HT-29 (cell line): ENCODE measurements at regions not wholly inside any gene's neighbourhood (a gene's known extent, or its start where the extent isn't known, plus 50 kb on each side); places are given as distances from the start of the nearest gene placed in this dataset.

Source experiments
- DNase-seq: peaks from one replicate; pipeline ENCODE4 v3.0.0-alpha.2; 2015; ENCODE audit warnings: low spot score

DNA sequence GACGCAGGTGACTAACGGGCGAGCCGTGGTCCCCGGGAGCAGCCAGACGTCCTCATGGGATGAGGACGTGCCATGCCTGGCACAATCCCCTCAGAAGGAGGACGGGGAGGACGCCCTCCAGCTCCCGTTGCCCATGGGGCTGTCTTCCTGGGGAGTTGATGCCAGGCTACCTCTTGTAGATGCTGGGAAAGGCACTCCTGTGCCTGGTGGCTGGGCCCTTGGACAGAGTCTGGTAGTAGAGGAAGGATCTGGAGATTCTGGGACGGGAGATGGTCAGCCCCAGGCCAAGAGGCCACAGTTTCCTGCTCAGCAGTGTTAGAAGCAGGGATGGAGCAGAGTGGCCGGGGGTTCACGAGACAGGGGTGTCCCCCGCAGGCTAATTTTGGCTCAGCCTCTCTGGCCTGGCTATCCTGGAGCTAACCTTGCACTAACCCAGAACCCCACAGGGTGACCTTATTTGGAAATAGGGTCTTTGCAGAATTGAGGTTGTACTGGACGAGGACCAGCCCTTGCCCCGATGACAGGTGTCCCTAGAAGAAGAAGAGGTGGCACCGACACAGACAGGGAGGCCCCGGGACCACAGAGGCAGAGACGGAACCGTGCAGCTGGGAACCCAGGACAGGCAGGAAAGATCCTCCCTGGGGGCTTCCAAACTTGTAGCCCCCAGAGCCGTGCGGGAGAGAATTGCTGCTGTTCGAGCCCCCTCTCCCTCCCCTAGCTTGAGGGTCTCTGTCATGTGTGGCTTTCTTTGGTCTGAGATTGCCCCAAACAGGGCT is 50.1 kb upstream of the ADRA2C start:
- no peak for DNase-seq

DNA sequence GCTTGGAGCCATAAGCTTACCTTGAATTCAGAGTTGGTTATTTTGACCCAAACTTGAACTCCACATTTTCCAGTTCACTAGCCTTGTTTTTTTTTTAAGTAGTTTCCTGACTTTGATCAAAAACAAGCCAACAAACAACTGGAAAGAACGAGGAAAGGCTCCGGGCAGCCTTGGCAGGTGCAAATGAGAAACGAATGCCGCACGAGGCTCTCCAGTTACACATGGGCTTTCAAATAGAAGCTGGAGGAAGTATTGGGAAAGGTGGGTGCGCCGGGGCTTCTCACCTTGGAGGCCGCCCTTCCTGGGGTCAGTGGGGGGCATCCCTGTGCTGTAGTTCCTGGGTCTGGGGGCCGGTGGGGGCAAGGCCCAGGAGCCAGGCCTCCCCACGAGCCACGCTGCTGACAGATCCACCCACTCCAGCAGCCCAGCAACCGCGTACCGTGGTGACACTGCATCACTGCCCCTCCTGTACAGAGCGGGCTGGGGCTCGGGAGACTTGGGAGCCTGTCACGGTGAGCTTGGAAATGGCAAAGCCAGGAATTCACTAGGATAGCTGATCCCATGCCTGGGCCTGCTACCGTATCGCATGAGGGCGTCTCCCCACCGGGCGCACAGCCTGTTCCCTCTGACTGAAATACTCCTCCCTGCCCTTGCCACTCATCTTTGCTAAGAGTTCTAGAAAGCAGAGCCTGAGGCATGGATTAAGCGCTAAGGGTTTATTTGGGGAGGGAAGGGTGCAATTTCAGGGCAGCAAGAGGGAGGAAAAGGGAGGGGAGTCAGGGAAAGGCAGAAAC is 50.9 kb upstream of the ADRA2C start:
- DNase-seq, result no peak

DNA sequence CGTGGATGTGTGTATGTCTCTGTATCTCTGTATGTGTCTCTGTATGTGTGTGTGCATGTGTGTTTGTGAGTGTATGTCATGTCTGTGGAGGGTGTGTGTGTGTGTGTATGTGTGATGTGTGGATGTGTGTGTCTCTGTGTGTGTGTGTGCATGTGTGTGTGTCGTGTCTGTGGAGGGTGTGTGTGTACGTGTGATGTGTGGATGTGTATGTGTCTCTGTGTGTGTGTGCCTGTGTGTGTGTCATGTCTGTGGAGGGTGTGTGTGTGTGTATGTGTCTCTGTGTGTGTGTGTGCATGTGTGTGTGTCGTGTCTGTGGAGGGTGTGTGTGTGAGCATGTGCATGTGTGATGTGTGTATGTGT is 51.6 kb upstream of the ADRA2C start:
- DNase-seq, result no peak

DNA sequence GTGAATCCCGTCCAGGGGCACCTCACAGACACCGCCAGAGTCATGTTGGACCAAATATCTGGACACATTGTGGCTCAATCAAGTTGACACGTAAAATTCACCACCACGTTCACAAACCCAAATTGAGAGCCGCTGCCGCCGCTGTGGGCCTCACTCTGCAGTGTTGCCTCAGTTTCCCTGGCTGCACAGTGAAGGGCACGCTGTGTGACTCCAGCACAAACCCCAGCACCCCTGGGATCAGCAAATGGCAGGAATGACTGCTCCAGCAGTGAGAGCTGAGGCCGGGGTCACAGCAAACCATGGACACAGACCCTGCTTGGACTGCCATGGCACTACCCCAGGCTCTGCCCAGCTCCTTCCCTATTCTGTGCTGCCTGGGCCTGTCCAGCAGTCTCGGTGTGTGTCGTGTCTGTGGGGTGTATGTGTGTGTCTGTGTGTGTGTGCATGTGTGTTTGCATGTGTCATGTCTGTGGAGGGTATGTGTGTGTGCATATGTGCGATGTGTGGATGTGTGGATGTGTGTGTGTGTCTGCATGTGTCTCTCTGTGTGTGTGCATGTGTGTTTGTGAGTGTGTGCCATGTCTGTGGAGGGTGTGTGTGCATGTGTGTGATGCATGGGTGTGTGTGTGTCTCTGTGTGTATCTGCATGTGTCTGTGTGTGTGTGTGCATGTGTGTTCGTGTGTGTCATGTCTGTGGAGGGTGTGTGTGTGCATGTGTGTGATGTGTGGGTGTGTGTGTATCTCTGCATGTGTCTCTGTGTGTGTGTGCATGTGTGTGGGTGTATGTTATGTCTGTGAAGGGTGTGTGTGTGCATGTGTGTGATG is 52.2 kb upstream of the ADRA2C start:
- no peak for DNase-seq

- no peak for DNase-seq
Measured at GRCh38 chr4:3713346-3713745, 52.8 kb upstream of the ADRA2C start.

DNA sequence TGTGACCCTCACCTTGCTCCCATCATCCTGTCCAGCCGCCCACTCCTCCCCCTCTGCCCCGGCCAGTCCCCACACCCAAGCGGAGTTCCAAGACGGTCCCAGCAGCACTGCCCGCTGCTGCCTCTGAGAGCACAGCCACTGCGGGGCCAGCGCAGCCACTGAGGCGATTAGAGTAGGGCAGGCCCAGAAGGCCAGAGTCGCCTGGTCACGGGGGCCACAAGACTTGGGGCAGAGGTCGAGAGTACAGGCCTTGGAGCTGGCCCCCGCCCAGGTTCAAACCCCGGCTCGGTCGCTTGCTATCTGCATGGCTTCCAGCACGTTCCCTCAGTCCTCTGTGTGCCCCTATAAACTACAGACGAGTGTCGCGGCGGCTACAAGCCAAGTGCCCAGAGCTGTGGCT is 53.2 kb upstream of the ADRA2C start:
- no peak for DNase-seq

GRCh38 chr4:3712112-3712805 is 53.9 kb upstream of the ADRA2C start:
- DNase-seq, result no peak

DNA sequence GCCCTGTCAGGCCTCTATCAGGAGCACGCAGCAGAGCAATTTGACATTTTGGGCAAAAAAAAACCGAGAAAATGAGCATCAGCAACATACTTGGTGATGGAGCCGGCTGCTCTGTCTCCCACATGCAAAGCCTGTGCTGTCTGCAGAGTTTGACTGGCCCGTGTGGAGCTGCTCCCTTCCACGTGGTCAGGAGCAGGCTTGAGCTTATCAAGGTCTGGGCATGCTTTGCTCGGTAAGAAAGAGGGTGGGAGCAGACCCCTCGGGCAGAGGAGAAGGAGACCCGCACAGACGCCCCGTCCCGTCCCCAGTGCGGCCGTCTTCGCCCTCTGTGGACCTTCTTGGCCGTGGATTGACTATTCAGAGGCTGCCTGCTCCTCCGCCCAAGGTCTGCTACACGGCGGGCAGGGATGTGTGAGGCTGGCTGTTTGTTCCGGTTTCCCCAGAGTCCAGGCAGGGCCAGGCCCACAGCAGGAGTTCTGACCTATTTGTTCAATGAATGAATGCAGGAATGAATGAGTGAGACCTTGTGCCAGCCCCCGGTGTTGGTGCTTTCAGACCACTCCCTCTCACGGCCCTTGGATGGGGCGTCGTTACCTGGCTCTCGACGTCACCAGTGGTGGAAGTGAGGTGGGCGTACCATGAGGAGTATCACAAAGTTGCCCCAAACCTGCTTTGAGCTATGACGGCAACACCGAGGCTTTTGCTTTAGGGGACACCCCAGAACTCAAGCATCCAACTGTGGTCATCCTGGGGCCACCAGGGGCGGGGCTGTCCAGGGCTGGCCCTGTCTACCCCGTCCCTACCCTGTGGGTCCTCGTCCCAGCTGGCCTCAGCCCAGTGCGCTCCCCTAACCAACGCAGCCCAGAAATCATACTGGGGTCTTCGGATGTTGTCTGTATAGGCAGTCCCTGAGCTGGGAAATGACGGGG is 54.7 kb upstream of the ADRA2C start:
- DNase-seq, result no peak

DNA sequence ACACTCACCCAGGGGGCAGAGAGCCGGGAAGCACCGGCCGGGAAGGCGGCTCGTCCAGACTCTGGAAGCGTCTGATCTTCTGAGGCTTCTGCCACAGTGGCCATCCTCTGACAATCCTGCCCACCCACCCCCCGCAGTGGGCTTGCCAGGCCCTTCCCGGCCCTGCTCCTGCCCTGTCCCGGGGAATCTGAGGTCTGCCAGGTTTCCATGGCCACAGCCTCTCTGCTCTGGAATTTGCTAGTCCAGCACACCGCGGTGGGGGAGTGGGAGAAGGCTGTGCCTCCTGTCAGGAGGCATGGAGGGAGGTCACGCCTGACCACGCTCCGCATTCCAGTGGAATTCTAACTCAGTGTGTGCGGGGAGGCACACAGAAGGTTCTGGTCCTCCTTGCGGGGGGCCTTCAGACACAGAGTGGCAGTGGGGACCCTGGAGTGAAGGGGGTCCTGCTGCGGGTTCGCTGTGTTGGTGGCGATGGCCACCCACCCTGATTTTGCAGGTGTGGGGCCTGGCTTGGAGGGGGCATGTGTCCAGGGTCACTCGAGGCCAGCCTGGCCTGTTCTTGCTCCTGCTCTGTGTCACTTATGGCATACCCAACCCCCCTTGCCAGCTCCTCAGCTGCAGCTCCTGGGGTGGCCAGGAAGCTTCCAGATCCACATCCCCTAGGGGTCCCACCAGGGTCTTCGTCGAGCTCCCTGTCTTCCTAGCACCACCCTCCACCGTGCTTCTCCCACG is 55.6 kb upstream of the ADRA2C start:
- no peak for DNase-seq

- DNase-seq, result no peak
Measured at GRCh38 chr4:3709846-3710441, 56.2 kb upstream of the ADRA2C start.

DNA sequence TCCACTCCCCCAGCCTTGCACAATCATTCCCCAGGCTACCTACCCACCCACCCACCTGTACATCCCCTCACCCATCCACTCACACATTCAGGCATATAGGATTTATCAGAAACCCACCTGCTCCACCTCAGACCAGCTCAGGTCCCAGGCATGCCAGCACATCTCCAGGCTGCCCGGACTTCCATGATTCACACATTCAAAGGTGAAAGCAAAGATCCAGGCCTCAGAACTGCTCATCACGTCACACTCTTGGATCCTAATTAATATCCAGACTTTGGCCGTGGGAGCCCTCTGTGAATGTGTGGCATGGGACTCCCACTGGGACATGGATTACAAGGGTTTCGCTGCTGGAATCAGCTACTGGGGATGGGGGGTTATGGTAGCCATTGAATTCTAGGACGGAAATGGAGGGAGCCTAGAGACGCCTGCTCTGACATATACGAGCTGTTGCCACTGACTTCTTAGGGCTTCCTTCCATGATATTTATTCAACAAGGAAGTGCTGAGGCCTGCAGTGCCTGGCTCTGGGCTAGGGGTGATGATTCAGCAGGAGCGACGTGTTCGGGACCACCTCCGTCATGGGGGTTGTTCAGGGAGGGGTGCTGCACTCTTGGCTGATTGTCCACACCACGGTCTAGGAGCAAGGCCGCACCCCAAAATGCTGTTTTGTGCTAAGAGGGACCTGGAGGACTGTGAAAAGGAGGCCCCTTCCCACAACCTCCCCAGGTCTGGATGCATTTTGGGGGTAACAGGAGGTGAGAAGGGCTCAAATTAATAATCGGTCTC is 56.9 kb upstream of the ADRA2C start:
- DNase-seq, result no peak

- DNase-seq, result no peak
Measured at GRCh38 chr4:3708611-3709010, 57.6 kb upstream of the ADRA2C start.

GRCh38 chr4:3708103-3708510 is 58.1 kb upstream of the ADRA2C start:
- no peak for DNase-seq

DNA sequence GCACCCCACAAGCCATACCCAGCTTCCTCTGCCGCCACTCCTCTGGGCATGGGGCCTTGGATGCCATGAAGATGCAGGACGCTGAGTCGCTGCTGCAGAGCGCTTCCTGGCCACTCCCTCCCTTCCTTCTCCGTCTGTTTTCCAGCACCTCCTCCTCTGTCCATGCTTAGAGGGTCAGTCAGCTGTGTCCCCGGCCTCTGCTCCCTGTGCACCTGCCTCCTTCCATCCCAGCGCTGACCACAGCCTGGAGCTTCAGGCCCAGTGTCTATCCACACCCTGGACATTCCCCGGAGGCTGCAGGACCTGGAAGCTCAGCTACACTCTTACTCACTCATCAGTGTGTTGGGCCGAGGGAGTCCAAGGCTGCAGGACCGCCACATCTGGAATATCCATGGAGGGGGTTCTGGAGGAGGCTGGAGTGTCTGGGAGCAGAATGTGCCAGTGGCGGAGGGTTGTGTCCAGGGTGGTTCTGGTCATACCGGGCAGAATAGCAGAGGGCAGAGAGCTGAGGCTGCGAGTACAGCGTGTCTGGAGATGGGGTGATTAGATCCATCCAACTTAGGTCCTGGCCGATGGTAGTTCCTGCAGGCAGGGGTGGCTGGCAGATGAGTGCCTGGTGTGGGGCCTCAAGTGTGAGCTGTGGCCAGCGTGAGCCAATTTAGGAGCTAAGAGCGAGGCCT is 58.6 kb upstream of the ADRA2C start:
- DNase-seq, result no peak

- no peak for DNase-seq
Measured at GRCh38 chr4:3706565-3707422, 59.4 kb upstream of the ADRA2C start.

- DNase-seq, result no peak
Measured at GRCh38 chr4:3706111-3706511, 60.1 kb upstream of the ADRA2C start.
